ENCODE measurements at regions not wholly inside any gene's neighbourhood (a gene's known extent, or its start where the extent isn't known, plus 50 kb on each side); places are given as distances from the start of the nearest gene placed in this dataset.

GRCh38 chr6:95410168-95410567 lies 167.2 kb upstream of the MANEA start:
- H3K27ac ChIP-seq = no peak overlapping the region
- intact Hi-C loops (cut with DNase I) = no loop called here
- no peak for ATAC-seq
- H3K4me3 ChIP-seq = no peak overlapping the region
- H3K4me1 ChIP-seq = no peaks in the 10 kb centered on the region
- no peak for DNase-seq
- H3K27me3 ChIP-seq (ENCODE audit: low read depth) = no peaks in the 10 kb centered on the region
- H3K9me3 ChIP-seq = no peaks in the 10 kb centered on the region
- no peak for TF ChIP-seq CTCF (IDR thresholded peaks at IDR 0.05)
- H3K36me3 ChIP-seq = no peaks in the 10 kb centered on the region

DNA sequence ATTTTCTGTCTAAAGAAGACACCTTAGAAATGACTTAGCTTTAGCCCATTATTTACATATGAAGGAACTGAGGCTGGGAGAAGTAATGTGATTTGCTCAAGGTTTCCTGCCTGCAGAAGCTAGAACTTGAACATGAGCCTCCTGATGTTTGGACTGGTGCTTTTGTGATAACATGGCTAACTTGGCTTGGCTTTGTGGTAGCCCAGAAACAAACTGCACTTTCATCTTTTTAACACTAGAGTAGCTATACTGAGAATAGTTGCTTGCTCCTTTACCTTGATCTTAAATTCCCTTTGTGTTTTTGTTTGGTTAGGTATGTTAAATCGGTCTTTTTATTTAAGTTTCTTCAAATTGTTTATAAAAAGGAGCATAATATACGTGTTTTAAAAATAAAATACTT lies 163.5 kb upstream of the MANEA start:
- H3K27me3 ChIP-seq (ENCODE audit: low read depth) = no peaks in the 10 kb centered on the region
- no peaks in the 10 kb centered on the region for H3K4me1 ChIP-seq
- no peak overlapping the region for H3K27ac ChIP-seq
- H3K4me3 ChIP-seq = no peak overlapping the region
- H3K36me3 ChIP-seq = no peaks in the 10 kb centered on the region
- intact Hi-C loops (cut with DNase I) = no loop called here
- TF ChIP-seq CTCF (IDR thresholded peaks at IDR 0.05) = no peak
- no peaks in the 10 kb centered on the region for H3K9me3 ChIP-seq
- ATAC-seq = no peak
- DNase-seq = no peak

DNA sequence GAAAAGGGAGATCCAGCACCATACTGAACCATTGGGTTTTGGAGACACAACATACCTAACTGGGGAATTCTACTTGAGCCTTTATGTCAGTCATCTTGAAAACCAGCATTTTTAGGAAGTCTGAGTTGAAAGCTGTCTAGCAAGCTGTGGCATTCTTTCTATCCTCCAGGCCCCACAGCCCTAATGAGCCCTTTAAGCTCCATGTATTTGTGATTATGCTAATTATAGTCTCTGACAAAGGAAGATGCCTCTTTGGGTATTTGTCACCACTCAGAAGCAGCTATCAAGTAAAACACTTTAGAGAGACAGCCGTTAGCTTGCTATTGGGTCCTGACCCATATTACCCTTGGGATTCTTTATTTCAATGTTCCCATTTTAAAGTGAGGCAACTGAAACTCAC lies 159.5 kb upstream of the MANEA start:
- no peak for ATAC-seq
- Histone ChIP-seq H3K27me3 (ENCODE audit: low read depth) (no peaks in the 10 kb centered on the region), H3K36me3 (no peaks in the 10 kb centered on the region), H3K4me3 (no peak overlapping the region), H3K9me3 (peaks cover 6% of the 10 kb centered on the region), H3K27ac (no peak overlapping the region), H3K4me1 (no peaks in the 10 kb centered on the region)
- DNase-seq = no peak
- intact Hi-C loops (cut with DNase I) = no loop called here
- TF ChIP-seq CTCF (IDR thresholded peaks at IDR 0.05) = no peak

DNA sequence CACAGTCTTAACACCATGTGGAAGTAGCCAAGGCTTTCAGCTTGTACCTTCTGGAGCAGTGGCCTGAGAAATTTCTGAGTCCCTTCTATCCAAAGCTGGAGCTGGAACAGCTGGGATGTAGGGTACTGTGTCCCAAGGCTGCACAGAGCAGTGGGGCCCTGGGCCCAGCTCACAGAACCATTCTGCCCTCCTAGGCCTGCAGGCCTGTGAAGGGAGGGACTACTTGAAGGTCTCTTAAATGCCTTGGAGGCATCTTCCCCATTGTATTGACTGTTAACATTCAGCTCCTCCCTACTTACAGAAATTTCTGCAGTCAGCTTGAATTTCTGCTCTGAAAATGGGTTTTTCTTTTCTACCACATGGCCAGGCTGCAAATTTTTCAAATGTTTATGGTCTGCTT lies 156.5 kb upstream of the MANEA start:
- ATAC-seq = no peak
- Histone ChIP-seq H3K27me3 (ENCODE audit: low read depth) (no peaks in the 10 kb centered on the region), H3K36me3 (no peaks in the 10 kb centered on the region), H3K9me3 (peaks cover 6% of the 10 kb centered on the region), H3K27ac (no peak overlapping the region), H3K4me1 (no peaks in the 10 kb centered on the region), H3K4me3 (no peak overlapping the region)
- no peak for TF ChIP-seq CTCF (IDR thresholded peaks at IDR 0.05)
- intact Hi-C loops (cut with DNase I) = no loop called here
- no peak for DNase-seq

DNA sequence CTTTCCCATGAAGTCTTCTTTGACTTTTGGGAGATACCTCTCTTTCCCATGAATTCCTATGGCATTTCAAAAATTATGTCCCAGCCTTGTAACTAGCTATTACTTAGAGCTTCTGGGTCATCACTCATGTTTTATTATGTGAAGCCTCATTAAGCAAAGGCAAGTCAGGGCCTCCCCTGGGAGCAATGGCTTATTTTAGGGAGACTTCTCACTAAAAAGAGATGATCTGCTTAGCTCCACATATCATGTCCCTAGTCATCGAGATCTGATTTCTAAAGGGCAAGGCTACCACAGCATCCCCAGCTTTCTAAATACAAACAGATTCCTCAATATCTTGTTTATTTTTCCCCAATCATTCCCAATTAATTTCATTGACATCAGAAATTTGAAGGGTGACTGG lies 154.0 kb upstream of the MANEA start:
- Histone ChIP-seq H3K36me3 (no peaks in the 10 kb centered on the region), H3K27me3 (ENCODE audit: low read depth) (no peaks in the 10 kb centered on the region), H3K4me3 (no peak overlapping the region), H3K27ac (no peak overlapping the region), H3K4me1 (no peaks in the 10 kb centered on the region), H3K9me3 (peaks cover 6% of the 10 kb centered on the region)
- intact Hi-C loops (cut with DNase I) = no loop called here
- no peak for DNase-seq
- TF ChIP-seq CTCF (IDR thresholded peaks at IDR 0.05) = no peak
- ATAC-seq = no peak

DNA sequence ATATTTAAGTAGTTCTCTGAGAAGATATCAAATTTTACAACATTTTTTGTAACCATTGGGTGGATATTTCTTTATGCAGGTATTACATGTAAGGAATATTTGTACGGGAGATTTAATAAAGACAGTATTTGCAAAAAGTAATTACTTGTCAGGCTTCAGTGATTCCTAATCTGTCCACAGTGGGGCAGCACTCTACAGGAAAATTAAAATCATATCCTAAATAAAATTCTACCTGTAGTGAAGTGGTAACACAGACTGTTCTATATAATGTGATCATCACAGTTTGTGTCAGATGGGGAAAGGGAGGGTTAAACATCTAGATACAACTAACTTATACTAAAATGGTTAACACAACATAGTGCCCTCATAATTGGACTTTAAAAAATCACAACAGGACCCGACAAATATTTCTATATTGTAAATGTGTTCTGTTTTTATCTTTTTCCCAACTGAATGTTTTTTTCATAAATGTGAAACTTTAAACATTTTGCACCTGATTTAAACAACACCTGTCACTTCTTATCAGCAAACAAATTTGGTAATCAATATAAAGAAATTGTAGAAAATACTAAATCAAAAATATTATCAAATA lies 145.6 kb upstream of the MANEA start:
- Histone ChIP-seq H3K27me3 (ENCODE audit: low read depth) (no peaks in the 10 kb centered on the region), H3K36me3 (no peaks in the 10 kb centered on the region), H3K27ac (no peak overlapping the region), H3K4me3 (no peak overlapping the region), H3K4me1 (no peaks in the 10 kb centered on the region), H3K9me3 (no peaks in the 10 kb centered on the region)
- TF ChIP-seq CTCF (IDR thresholded peaks at IDR 0.05) = peak; percentile 71
- intact Hi-C loops (cut with DNase I) = no loop called here
- no peak for ATAC-seq
- no peak for DNase-seq
